GM12878 (cell line): ENCODE measurements at regions not wholly inside any gene's neighbourhood (a gene's known extent, or its start where the extent isn't known, plus 50 kb on each side); places are given as distances from the start of the nearest gene placed in this dataset.

Source experiments
- CHD2 ChIP-seq: IDR thresholded peaks from 2 replicates; pipeline ENCODE4 v1.6.1; 2011; ENCODE audit warnings: low read depth, low read length, improper control_type of control experiment, borderline replicate concordance
- CTCF ChIP-seq, 3 experiments: IDR thresholded peaks in 2 of 3; conservative IDR thresholded peaks in 1 of 3; 2 replicates each; pipeline ENCODE4 v1.5.1; 2011; ENCODE audit warnings: low read depth in 3 of 3, low read length in 3 of 3, mild to moderate bottlenecking in 3 of 3, control low read depth in 2 of 3, moderate library complexity in 2 of 3, inconsistent platforms in 1 of 3, mixed read lengths in 1 of 3; ENCODE audit not compliant: control insufficient read depth in 2 of 3, insufficient read depth in 1 of 3; ENCODE audit errors: extremely low read depth in 1 of 3
- ETV6 ChIP-seq, 2 experiments: fragments of 450-650 bp in 1 of 2; IDR thresholded peaks in 1 of 2; conservative IDR thresholded peaks in 1 of 2; 2 replicates each; pipeline ENCODE4 v1.6.1; 2014; ENCODE audit warnings: antibody characterized with exemption in 1 of 2, borderline replicate concordance in 1 of 2, low read depth in 1 of 2, mild to moderate bottlenecking in 1 of 2, moderate library complexity in 1 of 2
- POLR2A ChIP-seq: IDR thresholded peaks from 2 replicates; pipeline ENCODE4 v1.6.1; 2011; ENCODE audit warnings: low read depth, mild to moderate bottlenecking, low read length
- POLR2AphosphoS2 ChIP-seq: IDR thresholded peaks from 2 replicates; pipeline ENCODE4 v1.6.1; 2011; ENCODE audit warnings: low read depth, mild to moderate bottlenecking, low read length, improper control_type of control experiment, moderate library complexity
- RAD21 ChIP-seq: IDR thresholded peaks from 2 replicates; pipeline ENCODE4 v1.6.1; 2011; ENCODE audit warnings: mild to moderate bottlenecking, low read depth, low read length, moderate library complexity; ENCODE audit not compliant: insufficient read depth
- RFX5 ChIP-seq: IDR thresholded peaks from 2 replicates; pipeline ENCODE4 v1.6.1; 2011; ENCODE audit warnings: low read depth, low read length, improper control_type of control experiment
- SMC3 ChIP-seq: IDR thresholded peaks from 2 replicates; pipeline ENCODE4 v1.6.1; 2011; ENCODE audit warnings: low read length, improper control_type of control experiment, borderline replicate concordance
- TAF1 ChIP-seq: IDR thresholded peaks from 2 replicates; pipeline ENCODE4 v1.6.1; 2011; ENCODE audit warnings: mild to moderate bottlenecking, low read depth, low read length, borderline replicate concordance
- YY1 ChIP-seq: IDR thresholded peaks from 2 replicates; pipeline ENCODE4 v1.6.1; 2011; ENCODE audit warnings: low read depth, mild to moderate bottlenecking, low read length
- ZNF274 ChIP-seq: IDR thresholded peaks from one replicate; pipeline ENCODE4 v1.8.0; 2011; ENCODE audit not compliant: insufficient read length, insufficient read depth
- ZZZ3 ChIP-seq: IDR thresholded peaks from 2 replicates; pipeline ENCODE4 v1.6.1; 2011; ENCODE audit warnings: low read depth; ENCODE audit not compliant: control insufficient read depth, insufficient read length

GRCh38 chr6:134466771-134467525 lies 149.0 kb upstream of the SGK1 start:
- no peak for TF ChIP-seq TAF1
- TF ChIP-seq CTCF (IDR thresholded peaks at IDR 0.05 in 2 of 3, conservative IDR thresholded peaks at IDR 0.05 in 1 of 3; ENCODE audit: control insufficient read depth in 2 of 3, extremely low read depth in 1 of 3, insufficient read depth in 1 of 3, low read depth in 3 of 3, low read length in 3 of 3) = no peak
- no peak for TF ChIP-seq POLR2A
- no peak for TF ChIP-seq RFX5
- no peak for TF ChIP-seq POLR2AphosphoS2
- no peak for TF ChIP-seq ETV6 (conservative IDR thresholded peaks at IDR 0.05 in 1 of 2, IDR thresholded peaks at IDR 0.05 in 1 of 2; ENCODE audit: borderline replicate concordance in 1 of 2, low read depth in 1 of 2)
- no peak for TF ChIP-seq CHD2
- no peak for TF ChIP-seq SMC3
- no peak for TF ChIP-seq YY1
- no peak for TF ChIP-seq ZNF274
- no peak for TF ChIP-seq ZZZ3
- TF ChIP-seq RAD21 = no peak
